ENCODE measurements at regions not wholly inside any gene's neighbourhood (a gene's known extent, or its start where the extent isn't known, plus 50 kb on each side); places are given as distances from the start of the nearest gene placed in this dataset.

- TF ChIP-seq CUX1 (IDR thresholded peaks at IDR 0.05; ENCODE audit: insufficient replicate concordance, low read depth, low read length) (no peak), NFYB (IDR thresholded peaks at IDR 0.05; ENCODE audit: insufficient read depth, low read depth, low read length) (no peak), SUPT20H (IDR thresholded peaks at IDR 0.05; ENCODE audit: borderline replicate concordance, control insufficient read depth, low read depth, low read length) (no peak), ZNF622 (IDR thresholded peaks at IDR 0.05) (no peak)
- TF ChIP-seq, protein P1, sequence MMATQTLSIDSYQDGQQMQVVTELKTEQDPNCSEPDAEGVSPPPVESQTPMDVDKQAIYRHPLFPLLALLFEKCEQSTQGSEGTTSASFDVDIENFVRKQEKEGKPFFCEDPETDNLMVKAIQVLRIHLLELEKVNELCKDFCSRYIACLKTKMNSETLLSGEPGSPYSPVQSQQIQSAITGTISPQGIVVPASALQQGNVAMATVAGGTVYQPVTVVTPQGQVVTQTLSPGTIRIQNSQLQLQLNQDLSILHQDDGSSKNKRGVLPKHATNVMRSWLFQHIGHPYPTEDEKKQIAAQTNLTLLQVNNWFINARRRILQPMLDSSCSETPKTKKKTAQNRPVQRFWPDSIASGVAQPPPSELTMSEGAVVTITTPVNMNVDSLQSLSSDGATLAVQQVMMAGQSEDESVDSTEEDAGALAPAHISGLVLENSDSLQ (IDR thresholded peaks at IDR 0.05): no peak
Measured at GRCh38 chr20:17168026-17168612, 58.7 kb upstream of the PCSK2 start (continued).
